ENCODE measurements at regions not wholly inside any gene's neighbourhood (a gene's known extent, or its start where the extent isn't known, plus 50 kb on each side); places are given as distances from the start of the nearest gene placed in this dataset.

- Histone ChIP-seq H3K4me1 (ENCODE audit: control insufficient read depth in 1 of 2, low read depth in 2 of 2) (no peaks in the 10 kb centered on the region), H3K27ac (no peak overlapping the region)
These were observed 284.2 kb upstream of the IRX1 start for GRCh38 chr5:3311433-3311832.

GRCh38 chr5:3310541-3311261 lies 284.9 kb upstream of the IRX1 start:
- no peak overlapping the region for H3K27ac ChIP-seq
- no peaks in the 10 kb centered on the region for H3K27me3 ChIP-seq (replicated peaks; ENCODE audit: insufficient read depth)
- no peaks in the 10 kb centered on the region for H3K9me3 ChIP-seq
- H3K36me3 ChIP-seq, result no peaks in the 10 kb centered on the region
- H3K4me3 ChIP-seq, result no peak overlapping the region
- DNase-seq (ENCODE audit: low spot score) (no peak), ATAC-seq (ENCODE audit: insufficient number of reproducible peaks, low FRiP score, low read depth) (no peak)
- no peaks in the 10 kb centered on the region for H3K4me1 ChIP-seq (ENCODE audit: control insufficient read depth in 1 of 2, low read depth in 2 of 2)
- TF ChIP-seq, protein P1, sequence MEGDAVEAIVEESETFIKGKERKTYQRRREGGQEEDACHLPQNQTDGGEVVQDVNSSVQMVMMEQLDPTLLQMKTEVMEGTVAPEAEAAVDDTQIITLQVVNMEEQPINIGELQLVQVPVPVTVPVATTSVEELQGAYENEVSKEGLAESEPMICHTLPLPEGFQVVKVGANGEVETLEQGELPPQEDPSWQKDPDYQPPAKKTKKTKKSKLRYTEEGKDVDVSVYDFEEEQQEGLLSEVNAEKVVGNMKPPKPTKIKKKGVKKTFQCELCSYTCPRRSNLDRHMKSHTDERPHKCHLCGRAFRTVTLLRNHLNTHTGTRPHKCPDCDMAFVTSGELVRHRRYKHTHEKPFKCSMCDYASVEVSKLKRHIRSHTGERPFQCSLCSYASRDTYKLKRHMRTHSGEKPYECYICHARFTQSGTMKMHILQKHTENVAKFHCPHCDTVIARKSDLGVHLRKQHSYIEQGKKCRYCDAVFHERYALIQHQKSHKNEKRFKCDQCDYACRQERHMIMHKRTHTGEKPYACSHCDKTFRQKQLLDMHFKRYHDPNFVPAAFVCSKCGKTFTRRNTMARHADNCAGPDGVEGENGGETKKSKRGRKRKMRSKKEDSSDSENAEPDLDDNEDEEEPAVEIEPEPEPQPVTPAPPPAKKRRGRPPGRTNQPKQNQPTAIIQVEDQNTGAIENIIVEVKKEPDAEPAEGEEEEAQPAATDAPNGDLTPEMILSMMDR (IDR thresholded peaks at IDR 0.05), result no peak

More at GRCh38 chr5:3311433-3311832, 284.2 kb upstream of the IRX1 start:
- TF ChIP-seq, protein P1 (IDR thresholded peaks at IDR 0.05), result no peak
- Histone ChIP-seq H3K4me3 (no peak overlapping the region), H3K9me3 (no peaks in the 10 kb centered on the region), H3K27me3 (replicated peaks; ENCODE audit: insufficient read depth) (no peaks in the 10 kb centered on the region), H3K36me3 (no peaks in the 10 kb centered on the region)
- DNase-seq (ENCODE audit: low spot score) (no peak), ATAC-seq (ENCODE audit: insufficient number of reproducible peaks, low FRiP score, low read depth) (no peak)

GRCh38 chr5:3309538-3309937 lies 286.1 kb upstream of the IRX1 start:
- no peaks in the 10 kb centered on the region for H3K27me3 ChIP-seq (replicated peaks; ENCODE audit: insufficient read depth)
- H3K9me3 ChIP-seq, result no peaks in the 10 kb centered on the region
- no peaks in the 10 kb centered on the region for H3K4me1 ChIP-seq (ENCODE audit: control insufficient read depth in 1 of 2, low read depth in 2 of 2)
- TF ChIP-seq, protein P1 (IDR thresholded peaks at IDR 0.05), result no peak
- no peak overlapping the region for H3K27ac ChIP-seq
- no peak for DNase-seq (ENCODE audit: low spot score)
- no peak overlapping the region for H3K4me3 ChIP-seq
- no peak for ATAC-seq (ENCODE audit: insufficient number of reproducible peaks, low FRiP score, low read depth)
- H3K36me3 ChIP-seq, result no peaks in the 10 kb centered on the region

GRCh38 chr5:3307982-3308621 lies 287.5 kb upstream of the IRX1 start:
- DNase-seq (ENCODE audit: low spot score), result no peak
- H3K27ac ChIP-seq, result no peak overlapping the region
- TF ChIP-seq, protein P1 (IDR thresholded peaks at IDR 0.05), result no peak
- no peaks in the 10 kb centered on the region for H3K27me3 ChIP-seq (replicated peaks; ENCODE audit: insufficient read depth)
- no peaks in the 10 kb centered on the region for H3K9me3 ChIP-seq
- peaks cover 3 to 9% of the 10 kb centered on the region in 2 donors for H3K4me1 ChIP-seq (ENCODE audit: control insufficient read depth in 1 of 2, low read depth in 2 of 2)
- no peak for ATAC-seq (ENCODE audit: insufficient number of reproducible peaks, low FRiP score, low read depth)
- H3K36me3 ChIP-seq, result no peaks in the 10 kb centered on the region
- H3K4me3 ChIP-seq, result no peak overlapping the region

- DNase-seq (ENCODE audit: low spot score) (no peak), ATAC-seq (ENCODE audit: insufficient number of reproducible peaks, low FRiP score, low read depth) (no peak)
- Histone ChIP-seq H3K36me3 (no peaks in the 10 kb centered on the region), H3K9me3 (no peaks in the 10 kb centered on the region), H3K4me1 (ENCODE audit: control insufficient read depth in 1 of 2, low read depth in 2 of 2) (peaks cover 3 to 9% of the 10 kb centered on the region in 2 donors), H3K27me3 (replicated peaks; ENCODE audit: insufficient read depth) (no peaks in the 10 kb centered on the region), H3K27ac (no peak overlapping the region), H3K4me3 (no peak overlapping the region)
- TF ChIP-seq, protein P1 (IDR thresholded peaks at IDR 0.05), result no peak
These were observed 290.2 kb upstream of the IRX1 start for GRCh38 chr5:3305432-3305831.
